Lung (tissue), 11 donors: ENCODE measurements at regions not wholly inside any gene's neighbourhood (a gene's known extent, or its start where the extent isn't known, plus 50 kb on each side); places are given as distances from the start of the nearest gene placed in this dataset.

Experiments used
- ATAC-seq: fragments of 200-7000 bp; cut with Tn5 transposase; one replicate; pipeline ENCODE4 v1.9.1; 2020; ENCODE audit warnings: moderate number of reproducible peaks; ENCODE audit not compliant: insufficient read depth, low FRiP score
- DNase-seq, 3 donors: peaks; one replicate each; pipeline ENCODE4 v3.0.0-alpha.2; 2013 to 2017
- H3K27ac ChIP-seq, 2 donors: one replicate each; pipeline ENCODE4 v1.5.1; 2013; ENCODE audit warnings: mild to moderate bottlenecking in 2 of 2, moderate library complexity in 2 of 2, control low read depth in 1 of 2, inconsistent platforms in 1 of 2, low read depth in 1 of 2, low read length in 1 of 2
- H3K27me3 ChIP-seq, 3 donors: one replicate each; pipeline ENCODE4 v1.5.1; 2013; ENCODE audit warnings: low read length in 2 of 3; ENCODE audit not compliant: control insufficient read depth in 3 of 3, insufficient read depth in 3 of 3
- H3K36me3 ChIP-seq, 4 donors: one replicate each; pipeline ENCODE4 v1.5.1; 2013; ENCODE audit warnings: low read length in 4 of 4, mild to moderate bottlenecking in 1 of 4, moderate library complexity in 1 of 4; ENCODE audit not compliant: control insufficient read depth in 4 of 4, insufficient read depth in 4 of 4
- H3K4me1 ChIP-seq, 5 donors: one replicate each; pipeline ENCODE4 v1.5.1; 2013; ENCODE audit warnings: low read length in 5 of 5, mild to moderate bottlenecking in 2 of 5, moderate library complexity in 1 of 5; ENCODE audit not compliant: control insufficient read depth in 5 of 5, insufficient read depth in 5 of 5
- H3K4me3 ChIP-seq: one replicate; pipeline ENCODE4 v1.5.1; 2013; ENCODE audit warnings: mild to moderate bottlenecking, control low read depth, moderate library complexity
- H3K9ac ChIP-seq, 2 donors: one replicate each; pipeline ENCODE4 v1.5.1; 2013; ENCODE audit warnings: low read length in 2 of 2, control low read depth in 1 of 2; ENCODE audit not compliant: insufficient read depth in 1 of 2
- H3K9me3 ChIP-seq, 4 donors: one replicate each; pipeline ENCODE4 v1.5.1; 2013; ENCODE audit warnings: low read length in 3 of 4, mild to moderate bottlenecking in 1 of 4, moderate library complexity in 1 of 4; ENCODE audit not compliant: control insufficient read depth in 4 of 4, insufficient read depth in 3 of 4
- CTCF ChIP-seq: IDR thresholded peaks from 2 replicates; pipeline ENCODE4 v1.5.1; 2012; ENCODE audit warnings: mild to moderate bottlenecking; ENCODE audit errors: control extremely low read depth, extremely low read depth
- WGBS, 2 donors: extraction: QIAGEN DNeasy Blood & Tissue Kit; methylation state at CpG; one replicate each; pipeline ENCODE4 v1.1.7; 2013; 5-methylcytosine and 5-hydroxymethylcytosine counted together
- donor health status: control.
- donor health status: control.
- donor health status: Bipolar disorder and iron deficiency.
- donor health status: healthy.
- donor health status: DM: yes; HTN: yes; CAD: no.

- no peak overlapping the region for H3K9ac ChIP-seq
- ATAC-seq (no peak), DNase-seq (no peak)
- no peak overlapping the region for H3K4me3 ChIP-seq
- H3K4me1 ChIP-seq: no peaks in the 10 kb centered on the region
- H3K9me3 ChIP-seq: peaks cover 0 to 3% (median 0%) of the 10 kb centered on the region in 4 donors
- WGBS, 2 donors: 90 to 91% methylated on average over 7 of the region's 7 CpGs
- no peak for TF ChIP-seq CTCF
- no peaks in the 10 kb centered on the region for H3K27me3 ChIP-seq
- H3K27ac ChIP-seq: no peak overlapping the region
- H3K36me3 ChIP-seq: no peaks in the 10 kb centered on the region
These were observed 286.6 kb upstream of the TMTC4 start for GRCh38 chr13:100961186-100961585.

- H3K27ac ChIP-seq: no peak overlapping the region
- ATAC-seq: no peak
- no peak overlapping the region for H3K4me3 ChIP-seq
- no peak for DNase-seq
- no peaks in the 10 kb centered on the region for H3K36me3 ChIP-seq
- WGBS, 2 donors: 66 to 71% methylated on average over 5 of the region's 5 CpGs
- no peak overlapping the region for H3K9ac ChIP-seq
- TF ChIP-seq CTCF: no peak
- H3K9me3 ChIP-seq: peaks cover 0 to 6% (median 0%) of the 10 kb centered on the region in 4 donors
- no peaks in the 10 kb centered on the region for H3K27me3 ChIP-seq
- H3K4me1 ChIP-seq: no peaks in the 10 kb centered on the region
These were observed 284.2 kb upstream of the TMTC4 start for GRCh38 chr13:100958831-100959230.

GRCh38 chr13:100957741-100958140, 283.1 kb upstream of the TMTC4 start:
- ATAC-seq (no peak), DNase-seq (no peak)
- Histone ChIP-seq H3K36me3 (no peaks in the 10 kb centered on the region), H3K27ac (no peak overlapping the region), H3K4me3 (no peak overlapping the region), H3K9ac (no peak overlapping the region), H3K27me3 (no peaks in the 10 kb centered on the region), H3K4me1 (no peaks in the 10 kb centered on the region), H3K9me3 (peaks cover 0 to 6% (median 0%) of the 10 kb centered on the region in 4 donors)
- WGBS, 2 donors: 79 to 86% methylated on average over 4 of the region's 4 CpGs
- no peak for TF ChIP-seq CTCF
